ENCODE measurements at regions not wholly inside any gene's neighbourhood (a gene's known extent, or its start where the extent isn't known, plus 50 kb on each side); places are given as distances from the start of the nearest gene placed in this dataset.

- no peak for DNase-seq (ENCODE audit: extremely low spot score, unreplicated experiment)
- Mint-ChIP-seq H3K36me3 (no peaks in the 10 kb centered on the region), H3K27ac (no peak overlapping the region), H3K27me3 (peaks cover 6% of the 10 kb centered on the region), H3K4me3 (no peak overlapping the region), H3K4me1 (ENCODE audit: unreplicated experiment) (peaks cover 9% of the 10 kb centered on the region), H3K9me3 (no peaks in the 10 kb centered on the region)
- TF ChIP-seq CTCF (conservative IDR thresholded peaks at IDR 0.05): no peak
Measured at GRCh38 chr7:70925411-70926115, 206.4 kb upstream of the GALNT17 start.

DNA sequence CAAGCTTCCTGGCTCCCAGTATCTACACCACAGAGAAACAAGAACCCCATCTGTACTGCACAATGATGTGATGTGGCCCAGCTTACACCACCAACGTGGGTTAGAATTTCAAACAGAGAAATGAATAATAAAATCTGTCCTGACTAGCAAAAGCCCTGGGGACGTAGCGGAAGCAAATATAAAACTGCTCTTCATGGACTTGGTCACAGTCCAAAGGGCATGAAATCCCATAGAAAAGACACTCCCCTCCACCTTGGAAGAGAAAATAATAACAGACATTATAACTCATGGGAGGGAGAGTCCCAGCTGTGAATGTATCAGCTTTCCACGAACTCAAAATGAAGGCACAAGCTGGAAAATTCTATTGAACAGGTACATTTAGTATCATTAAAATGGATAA lies 205.3 kb upstream of the GALNT17 start:
- TF ChIP-seq CTCF (conservative IDR thresholded peaks at IDR 0.05): no peak
- Mint-ChIP-seq H3K27me3 (peaks cover 6% of the 10 kb centered on the region), H3K4me3 (no peak overlapping the region), H3K4me1 (ENCODE audit: unreplicated experiment) (peaks cover 9% of the 10 kb centered on the region), H3K27ac (no peak overlapping the region), H3K9me3 (no peaks in the 10 kb centered on the region), H3K36me3 (no peaks in the 10 kb centered on the region)
- DNase-seq (ENCODE audit: extremely low spot score, unreplicated experiment): no peak

DNA sequence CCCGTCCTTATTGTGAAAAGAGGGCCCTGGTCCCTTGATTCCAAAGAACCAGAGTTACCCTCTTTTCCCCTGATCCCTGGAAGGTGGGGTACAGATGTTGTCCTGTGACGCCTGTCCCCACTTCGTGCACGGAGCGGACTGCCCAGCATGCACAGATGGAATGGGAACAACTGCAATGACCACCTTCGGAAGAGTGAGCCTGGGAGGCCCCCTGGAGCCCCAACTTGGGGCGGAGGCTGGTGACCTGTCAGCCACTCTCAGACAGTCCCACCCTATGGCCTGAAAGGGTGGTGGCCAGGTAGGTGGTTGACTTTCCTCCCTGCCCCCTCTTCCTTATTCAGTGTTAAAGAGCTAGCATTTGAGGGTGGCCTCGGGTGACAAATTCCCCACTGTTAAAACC lies 196.6 kb upstream of the GALNT17 start:
- no peak overlapping the region for H3K27ac Mint-ChIP-seq
- H3K27me3 Mint-ChIP-seq: peaks cover 3% of the 10 kb centered on the region
- no peaks in the 10 kb centered on the region for H3K4me1 Mint-ChIP-seq (ENCODE audit: unreplicated experiment)
- no peaks in the 10 kb centered on the region for H3K36me3 Mint-ChIP-seq
- H3K4me3 Mint-ChIP-seq: no peak overlapping the region
- no peak for TF ChIP-seq CTCF (conservative IDR thresholded peaks at IDR 0.05)
- DNase-seq (ENCODE audit: extremely low spot score, unreplicated experiment): peak; percentile 36
- H3K9me3 Mint-ChIP-seq: peaks cover 4% of the 10 kb centered on the region

DNA sequence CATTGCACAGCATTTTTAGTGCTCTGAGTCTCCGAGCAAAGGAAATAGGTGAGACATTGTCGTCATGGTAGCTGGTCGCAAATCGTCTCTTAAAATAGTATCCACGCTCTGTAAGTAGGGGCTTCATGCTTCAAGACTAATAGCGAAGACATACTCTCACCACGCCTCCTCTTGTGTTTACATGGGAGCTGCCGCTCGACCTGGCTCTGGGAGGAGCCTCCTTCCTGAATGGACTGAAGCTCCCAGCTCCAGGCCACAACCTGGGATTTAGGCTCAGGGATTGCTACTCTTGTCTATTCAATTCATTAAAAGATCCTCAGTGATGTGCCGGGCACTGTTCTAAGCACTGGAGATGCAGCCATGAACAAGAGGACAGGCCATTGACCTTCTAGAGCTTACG lies 196.1 kb upstream of the GALNT17 start:
- Mint-ChIP-seq H3K4me3 (no peak overlapping the region), H3K36me3 (no peaks in the 10 kb centered on the region), H3K27ac (no peak overlapping the region), H3K9me3 (peaks cover 4% of the 10 kb centered on the region), H3K27me3 (peaks cover 3% of the 10 kb centered on the region), H3K4me1 (ENCODE audit: unreplicated experiment) (no peaks in the 10 kb centered on the region)
- DNase-seq (ENCODE audit: extremely low spot score, unreplicated experiment): peak; percentile 16
- TF ChIP-seq CTCF (conservative IDR thresholded peaks at IDR 0.05): no peak

GRCh38 chr7:70937424-70937823 lies 194.5 kb upstream of the GALNT17 start:
- H3K27me3 Mint-ChIP-seq: peaks cover 3% of the 10 kb centered on the region
- peak; percentile 39 for DNase-seq (ENCODE audit: extremely low spot score, unreplicated experiment)
- H3K36me3 Mint-ChIP-seq: no peaks in the 10 kb centered on the region
- no peak overlapping the region for H3K27ac Mint-ChIP-seq
- TF ChIP-seq CTCF (conservative IDR thresholded peaks at IDR 0.05): no peak
- no peak overlapping the region for H3K4me3 Mint-ChIP-seq
- H3K4me1 Mint-ChIP-seq (ENCODE audit: unreplicated experiment): no peaks in the 10 kb centered on the region
- peaks cover 4% of the 10 kb centered on the region for H3K9me3 Mint-ChIP-seq
